ENCODE measurements at regions not wholly inside any gene's neighbourhood (a gene's known extent, or its start where the extent isn't known, plus 50 kb on each side); places are given as distances from the start of the nearest gene placed in this dataset.

DNA sequence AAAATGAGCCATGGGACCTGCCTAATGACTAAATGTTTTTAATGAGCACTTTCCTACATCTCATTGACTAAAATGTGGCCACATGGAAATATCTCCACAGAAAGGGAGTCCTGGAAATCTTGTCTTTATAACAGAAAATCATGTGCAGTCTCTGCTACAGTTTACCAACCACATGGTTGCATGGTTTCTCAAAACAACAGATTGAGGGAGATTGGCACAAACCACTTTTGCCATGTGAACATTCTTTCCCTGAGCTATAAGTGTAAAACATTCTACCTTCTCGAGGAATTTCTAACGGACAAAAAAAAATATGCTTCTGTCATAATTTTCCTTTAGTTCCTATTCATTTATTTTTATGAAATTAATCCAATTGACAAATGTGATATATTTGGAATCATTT is 218.9 kb upstream of the SLITRK5 start:
- TF ChIP-seq, protein P1, sequence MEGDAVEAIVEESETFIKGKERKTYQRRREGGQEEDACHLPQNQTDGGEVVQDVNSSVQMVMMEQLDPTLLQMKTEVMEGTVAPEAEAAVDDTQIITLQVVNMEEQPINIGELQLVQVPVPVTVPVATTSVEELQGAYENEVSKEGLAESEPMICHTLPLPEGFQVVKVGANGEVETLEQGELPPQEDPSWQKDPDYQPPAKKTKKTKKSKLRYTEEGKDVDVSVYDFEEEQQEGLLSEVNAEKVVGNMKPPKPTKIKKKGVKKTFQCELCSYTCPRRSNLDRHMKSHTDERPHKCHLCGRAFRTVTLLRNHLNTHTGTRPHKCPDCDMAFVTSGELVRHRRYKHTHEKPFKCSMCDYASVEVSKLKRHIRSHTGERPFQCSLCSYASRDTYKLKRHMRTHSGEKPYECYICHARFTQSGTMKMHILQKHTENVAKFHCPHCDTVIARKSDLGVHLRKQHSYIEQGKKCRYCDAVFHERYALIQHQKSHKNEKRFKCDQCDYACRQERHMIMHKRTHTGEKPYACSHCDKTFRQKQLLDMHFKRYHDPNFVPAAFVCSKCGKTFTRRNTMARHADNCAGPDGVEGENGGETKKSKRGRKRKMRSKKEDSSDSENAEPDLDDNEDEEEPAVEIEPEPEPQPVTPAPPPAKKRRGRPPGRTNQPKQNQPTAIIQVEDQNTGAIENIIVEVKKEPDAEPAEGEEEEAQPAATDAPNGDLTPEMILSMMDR (IDR thresholded peaks at IDR 0.05; ENCODE audit: borderline replicate concordance, insufficient read depth, low read depth, low read length) = no peak
- no peak overlapping the region for H3K4me3 ChIP-seq (ENCODE audit: low read depth, low read length)

DNA sequence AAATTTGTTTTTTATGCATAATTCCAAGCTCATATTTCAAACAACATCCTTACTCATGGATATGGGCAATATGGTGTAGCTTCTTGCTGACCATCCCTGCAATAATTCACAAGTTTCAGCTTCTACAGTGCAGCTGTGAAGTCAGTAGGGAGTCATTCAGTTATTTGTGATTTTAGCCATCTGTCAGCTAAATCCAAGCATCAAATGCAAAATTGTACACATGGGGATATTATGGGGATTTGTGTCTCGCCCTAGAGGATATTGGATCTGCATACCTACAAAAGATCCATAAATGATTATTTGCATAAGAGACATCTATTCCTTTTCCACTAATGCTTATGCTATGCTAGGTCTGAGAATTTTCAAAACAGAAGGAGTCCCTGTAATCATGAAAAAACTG is 217.9 kb upstream of the SLITRK5 start:
- TF ChIP-seq, protein P1 (IDR thresholded peaks at IDR 0.05; ENCODE audit: borderline replicate concordance, insufficient read depth, low read depth, low read length) = no peak
- no peak overlapping the region for H3K4me3 ChIP-seq (ENCODE audit: low read depth, low read length)

DNA sequence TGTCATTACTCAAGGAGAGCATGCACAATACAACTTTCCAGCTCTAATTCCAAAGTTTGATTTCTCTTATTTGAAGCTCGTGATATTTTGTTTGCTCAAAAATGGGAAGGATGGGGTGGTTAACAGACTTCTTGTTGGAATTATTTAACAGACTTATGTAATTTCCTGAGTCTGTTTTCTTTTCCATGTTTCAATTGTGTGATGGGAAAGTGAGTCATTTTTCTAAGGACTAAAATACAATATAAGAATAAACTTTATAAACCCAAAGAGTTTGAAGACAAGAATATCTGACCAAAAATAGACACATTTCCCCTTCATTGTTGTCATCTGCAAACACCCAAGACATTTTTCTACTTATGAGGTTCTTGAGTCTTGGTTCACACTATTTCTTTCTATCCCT is 211.8 kb upstream of the SLITRK5 start:
- TF ChIP-seq, protein P1 (IDR thresholded peaks at IDR 0.05; ENCODE audit: borderline replicate concordance, insufficient read depth, low read depth, low read length) = no peak
- H3K4me3 ChIP-seq (ENCODE audit: low read depth, low read length) = no peak overlapping the region

DNA sequence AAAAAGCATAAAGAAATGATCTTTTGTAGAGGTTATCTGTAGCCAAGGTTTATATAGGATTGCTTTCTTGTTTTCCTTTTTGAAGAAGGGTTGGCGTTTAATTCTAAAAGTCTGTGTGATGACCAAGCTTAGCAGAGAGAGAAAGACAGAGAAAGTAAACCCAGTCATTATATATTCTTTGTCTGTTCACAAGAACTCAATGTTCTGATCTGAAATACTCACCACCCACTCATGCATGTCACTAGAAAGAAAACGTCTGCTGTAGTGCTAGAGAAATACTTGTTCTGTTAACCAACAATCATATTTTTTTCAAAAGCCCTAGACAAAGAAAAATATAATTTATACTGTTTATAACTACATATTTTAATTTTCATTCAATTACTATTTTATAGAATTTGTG is 173.7 kb upstream of the SLITRK5 start:
- TF ChIP-seq, protein P1 (IDR thresholded peaks at IDR 0.05; ENCODE audit: borderline replicate concordance, insufficient read depth, low read depth, low read length) = no peak
- no peak overlapping the region for H3K4me3 ChIP-seq (ENCODE audit: low read depth, low read length)

DNA sequence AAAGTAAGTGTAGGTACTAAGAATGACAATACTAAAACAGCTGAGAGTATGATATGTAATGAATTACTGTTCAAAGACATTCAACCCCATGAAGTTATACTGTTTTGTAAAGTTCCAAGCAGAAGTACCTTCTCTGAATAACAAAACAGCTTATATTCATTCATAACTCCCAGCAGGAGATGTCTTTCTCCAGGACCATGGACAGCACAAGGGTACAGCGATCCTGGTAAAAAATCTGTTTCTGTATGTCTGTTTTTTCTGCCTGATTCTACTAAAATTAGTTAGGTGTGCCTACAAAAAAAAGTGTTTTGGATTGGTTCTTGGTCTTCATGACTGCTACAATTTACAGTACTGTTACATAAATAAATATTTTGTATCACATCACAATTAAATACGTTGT is 172.5 kb upstream of the SLITRK5 start:
- TF ChIP-seq, protein P1 (IDR thresholded peaks at IDR 0.05; ENCODE audit: borderline replicate concordance, insufficient read depth, low read depth, low read length) = no peak
- H3K4me3 ChIP-seq (ENCODE audit: low read depth, low read length) = no peak overlapping the region

DNA sequence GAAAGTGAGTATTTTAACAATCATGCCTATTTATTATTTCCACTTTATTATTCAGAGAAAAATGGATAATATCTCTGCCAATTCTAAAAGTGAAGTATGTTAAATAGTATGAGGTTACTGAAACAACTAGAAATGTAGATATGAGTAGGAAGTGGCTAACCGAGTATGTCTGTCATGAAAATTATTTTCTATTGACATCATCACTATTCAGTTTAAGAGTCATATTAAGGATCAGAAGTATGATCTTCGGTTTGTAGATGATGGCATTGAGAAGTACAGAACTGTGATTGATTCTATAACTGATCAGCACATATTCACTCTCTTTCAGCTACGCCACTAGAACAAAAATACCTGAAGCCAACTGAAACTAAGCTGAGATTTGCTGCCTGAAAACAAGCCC is 146.4 kb upstream of the SLITRK5 start:
- TF ChIP-seq, protein P1 (IDR thresholded peaks at IDR 0.05; ENCODE audit: borderline replicate concordance, insufficient read depth, low read depth, low read length) = no peak
- no peak overlapping the region for H3K4me3 ChIP-seq (ENCODE audit: low read depth, low read length)

DNA sequence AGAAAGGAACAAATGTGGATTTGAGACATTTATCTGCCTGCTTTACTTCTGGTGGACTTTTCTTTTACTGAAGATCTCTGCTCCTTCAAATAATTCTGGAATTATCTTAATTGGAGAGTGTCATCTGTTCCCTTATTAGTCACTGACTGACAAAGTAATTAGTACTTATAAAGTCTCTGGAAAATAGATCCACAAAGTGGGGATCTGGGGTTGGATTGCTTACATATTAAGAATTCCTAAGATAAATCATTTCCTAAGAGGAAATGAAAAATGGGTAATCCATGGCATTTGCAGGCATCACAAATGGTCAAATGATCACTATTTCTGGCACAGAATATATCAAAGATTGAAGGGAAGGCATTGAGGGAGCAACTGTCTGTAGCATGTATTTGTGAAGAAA is 137.4 kb upstream of the SLITRK5 start:
- TF ChIP-seq, protein P1 (IDR thresholded peaks at IDR 0.05; ENCODE audit: borderline replicate concordance, insufficient read depth, low read depth, low read length) = no peak
- H3K4me3 ChIP-seq (ENCODE audit: low read depth, low read length) = no peak overlapping the region
